ENCODE measurements at regions not wholly inside any gene's neighbourhood (a gene's known extent, or its start where the extent isn't known, plus 50 kb on each side); places are given as distances from the start of the nearest gene placed in this dataset.
A peak's percentile ranks its signal among the peaks of the same experiment; 100 is the strongest.

DNA sequence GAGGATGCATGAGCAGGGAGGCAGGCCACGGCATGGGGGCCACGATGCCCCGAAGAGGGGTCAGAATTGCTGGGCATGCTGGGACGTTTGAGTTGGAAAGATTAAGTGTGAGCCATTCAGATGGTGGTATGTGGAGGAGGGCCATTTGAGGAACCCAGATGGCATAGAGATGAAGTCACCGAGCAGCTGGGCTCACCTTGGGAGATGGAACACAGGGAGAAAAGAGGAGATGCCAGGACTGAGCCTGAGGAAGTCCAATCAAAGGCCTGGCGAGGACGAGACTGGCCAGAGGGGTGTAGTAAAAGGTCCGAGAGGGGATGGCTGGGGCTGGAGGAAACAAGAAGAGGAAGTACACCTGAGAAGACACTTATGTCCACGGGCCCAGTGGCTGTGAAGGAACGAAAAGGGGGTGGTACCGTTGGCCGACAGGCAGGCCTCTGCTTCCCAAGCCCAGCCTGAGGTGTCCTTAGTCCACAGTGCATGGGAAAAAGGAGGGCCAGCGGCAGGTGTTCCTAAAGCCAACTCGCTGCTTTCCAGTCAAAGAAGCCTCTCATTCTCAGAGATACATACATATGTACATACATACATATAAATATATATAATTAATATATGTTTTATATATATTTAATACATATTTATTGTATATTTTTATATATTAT lies 54.6 kb upstream of the CLCN4 start:
- Histone ChIP-seq H3K9ac (ENCODE audit: low read length) (no peak overlapping the region), H3K4me1 (ENCODE audit: control insufficient read depth in 2 of 2, insufficient read depth in 2 of 2, low read length in 2 of 2) (peaks cover 43 to 78% of the 10 kb centered on the region in 2 donors), H3K79me2 (ENCODE audit: control insufficient read depth, insufficient read depth, low read length) (peaks cover 61% of the 10 kb centered on the region), H3K4me3 (ENCODE audit: control extremely low read depth in 1 of 5, extremely low read depth in 1 of 5, insufficient read depth in 1 of 5, low read depth in 2 of 5, low read length in 4 of 5) (no peak overlapping the region), H4K20me1 (ENCODE audit: control insufficient read depth, insufficient read depth, low read length, poor library complexity, severe bottlenecking) (no peaks in the 10 kb centered on the region), H3K27me3 (replicated peaks in 1 of 4; ENCODE audit: control extremely low read depth in 1 of 4, control insufficient read depth in 3 of 4, insufficient read depth in 4 of 4, low read length in 3 of 4) (no peaks in the 10 kb centered on the region), H2AFZ (ENCODE audit: insufficient read depth, low read depth, low read length, poor library complexity, severe bottlenecking) (no peak overlapping the region), H3K27ac (ENCODE audit: low read length in 2 of 2) (peak overlapping the region in 1 of 2 donors; percentile 33), H3K4me2 (replicated peaks; ENCODE audit: low read depth, low read length, poor library complexity, severe bottlenecking) (peak overlapping the region; percentile 12), H3K36me3 (replicated peaks in 1 of 2; ENCODE audit: control extremely low read depth in 1 of 2, control insufficient read depth in 1 of 2, extremely low read depth in 1 of 2, insufficient read depth in 2 of 2, low read length in 1 of 2) (peaks cover 5 to 13% of the 10 kb centered on the region in 2 experiments), H3K9me3 (ENCODE audit: control extremely low read depth in 1 of 3, control insufficient read depth in 2 of 3, insufficient read depth in 1 of 3, low read length in 2 of 3) (no peaks in the 10 kb centered on the region)
- peaks cover 78% of the 10 kb centered on the region for H3K4me1 Mint-ChIP-seq
- H3K27ac Mint-ChIP-seq, result peak overlapping the region; percentile 87
- H3K4me3 Mint-ChIP-seq, result peak overlapping the region; percentile 32
- ChIA-PET POLR2A (interaction anchor here (0.5 kb wide), 1 partner anchor 17 kb away, joined by 3 read pairs; no protein-coding TSS in a partner anchor), CTCF (interaction anchor here (0.7 to 1.0 kb wide), 2 partner anchors 16 to 264 kb away, joined by 3 read pairs; no protein-coding TSS in a partner anchor)
- WGBS (ENCODE audit: insufficient coverage), result 95% methylated on average over 4 of the region's 14 CpGs
- peaks cover 1% of the 10 kb centered on the region for H3K9me3 Mint-ChIP-seq (ENCODE audit: insufficient read depth)
- no peak for ATAC-seq (ENCODE audit: low read depth)
- intact Hi-C loops (cut with micrococcal nuclease), result no loop called here
- TF ChIP-seq CTCF (IDR thresholded peaks at IDR 0.05) (no peak), EZH2 (IDR thresholded peaks at IDR 0.05; ENCODE audit: borderline replicate concordance, insufficient read depth, low read depth, low read length, poor library complexity, severe bottlenecking) (no peak)
- H3K27me3 Mint-ChIP-seq, result no peaks in the 10 kb centered on the region
- peak; percentile 10 for DNase-seq

GRCh38 chrX:10103023-10103422 lies 53.8 kb upstream of the CLCN4 start:
- no peak overlapping the region for H3K9ac ChIP-seq (ENCODE audit: low read length)
- Mint-ChIP-seq H3K9me3 (ENCODE audit: insufficient read depth) (no peaks in the 10 kb centered on the region), H3K4me1 (peaks cover 78% of the 10 kb centered on the region), H3K27ac (peak overlapping the region; percentile 53), H3K27me3 (no peaks in the 10 kb centered on the region), H3K4me3 (no peak overlapping the region)
- no peak overlapping the region for H3K27ac ChIP-seq (ENCODE audit: low read length in 2 of 2)
- intact Hi-C loops (cut with micrococcal nuclease), result no loop called here
- ChIA-PET CTCF (interaction anchor here (0.7 to 1.0 kb wide), 2 partner anchors 16 to 264 kb away, joined by 3 read pairs; no protein-coding TSS in a partner anchor), POLR2A (interaction anchor here (0.5 kb wide), 1 partner anchor 18 kb away, joined by 3 read pairs; no protein-coding TSS in a partner anchor)
- H2AFZ ChIP-seq (ENCODE audit: insufficient read depth, low read depth, low read length, poor library complexity, severe bottlenecking), result no peak overlapping the region
- no peaks in the 10 kb centered on the region for H4K20me1 ChIP-seq (ENCODE audit: control insufficient read depth, insufficient read depth, low read length, poor library complexity, severe bottlenecking)
- no peaks in the 10 kb centered on the region for H3K9me3 ChIP-seq (ENCODE audit: control extremely low read depth in 1 of 3, control insufficient read depth in 2 of 3, insufficient read depth in 1 of 3, low read length in 2 of 3)
- TF ChIP-seq EZH2 (IDR thresholded peaks at IDR 0.05; ENCODE audit: borderline replicate concordance, insufficient read depth, low read depth, low read length, poor library complexity, severe bottlenecking) (no peak), CTCF (IDR thresholded peaks at IDR 0.05) (no peak)
- WGBS (ENCODE audit: insufficient coverage), result no CpG with 5 or more reads among the region's 8 CpGs
- peaks cover 62% of the 10 kb centered on the region for H3K79me2 ChIP-seq (ENCODE audit: control insufficient read depth, insufficient read depth, low read length)
- DNase-seq (no peak), ATAC-seq (ENCODE audit: low read depth) (no peak)
- H3K36me3 ChIP-seq (replicated peaks in 1 of 2; ENCODE audit: control extremely low read depth in 1 of 2, control insufficient read depth in 1 of 2, extremely low read depth in 1 of 2, insufficient read depth in 2 of 2, low read length in 1 of 2), result peaks cover 5 to 13% of the 10 kb centered on the region in 2 experiments
- H3K27me3 ChIP-seq (replicated peaks in 1 of 4; ENCODE audit: control extremely low read depth in 1 of 4, control insufficient read depth in 3 of 4, insufficient read depth in 4 of 4, low read length in 3 of 4), result no peaks in the 10 kb centered on the region
- H3K4me1 ChIP-seq (ENCODE audit: control insufficient read depth in 2 of 2, insufficient read depth in 2 of 2, low read length in 2 of 2), result peaks cover 49 to 81% of the 10 kb centered on the region in 2 donors
- no peak overlapping the region for H3K4me3 ChIP-seq (ENCODE audit: control extremely low read depth in 1 of 5, extremely low read depth in 1 of 5, insufficient read depth in 1 of 5, low read depth in 2 of 5, low read length in 4 of 5)
- no peak overlapping the region for H3K4me2 ChIP-seq (replicated peaks; ENCODE audit: low read depth, low read length, poor library complexity, severe bottlenecking)

All from B cell (primary cell).